GM12878 (cell line): ENCODE measurements at regions not wholly inside any gene's neighbourhood (a gene's known extent, or its start where the extent isn't known, plus 50 kb on each side); places are given as distances from the start of the nearest gene placed in this dataset.

Source experiments
- ATAC-seq: fragments of 200-7000 bp; cut with Tn5 transposase; 3 replicates; pipeline ENCODE4 v1.9.1; 2020; ENCODE audit warnings: mild to moderate bottlenecking, moderate library complexity
- BruUV-seq: library from RNA; stranded (reverse); fragments of 400-500 nt; replicated peaks from 2 replicates; lab custom pipeline; 2021; lab: Mats Ljungman, UMichigan
- CTCF ChIA-PET: fragments of 300-600 bp; sonication (Branson Sonifier 250); formaldehyde crosslinking; extraction: SDS; loops from one replicate; lab custom pipeline; 2021; ENCODE audit warnings: inconsistent platforms; lab: Yijun Ruan, JAX
- POLR2A ChIA-PET: fragments of 350-600 bp; formaldehyde crosslinking; extraction: SDS; loops from one replicate; lab custom pipeline; 2021; ENCODE audit warnings: inconsistent platforms; lab: Charles Lee
- RAD21 ChIA-PET: fragments of 300-600 bp; sonication (Branson Sonifier 250); formaldehyde crosslinking; loops from one replicate; lab custom pipeline; 2023; ENCODE audit warnings: antibody characterized with exemption; ENCODE audit not compliant: unreplicated experiment; lab: Charles Lee
- SMC1A ChIA-PET: fragments of 300-600 bp; sonication (Branson Sonifier 250); formaldehyde crosslinking; loops from one replicate; lab custom pipeline; 2023; ENCODE audit not compliant: unreplicated experiment, uncharacterized antibody; lab: Charles Lee
- DNase-seq: peaks from one replicate; pipeline ENCODE4 v3.0.0-alpha.2; 2011; ENCODE audit warnings: low read depth, low spot score
- FAIRE-seq: peaks from 3 replicates; lab custom pipeline; 2011; peaks lifted over from hg19 to GRCh38; lab: Jason Lieb, UNC
- H2AFZ ChIP-seq: 2 replicates; pipeline ENCODE4 v1.6.0; 2011; ENCODE audit warnings: low read depth, low read length, control low read depth; ENCODE audit not compliant: control insufficient read depth
- H3K27ac ChIP-seq: 2 replicates; pipeline ENCODE4 v1.5.1; 2011; ENCODE audit warnings: control low read depth; ENCODE audit not compliant: control insufficient read depth, insufficient read depth
- H3K27me3 ChIP-seq, 2 experiments: replicated peaks in 1 of 2; 2 replicates each; pipeline versions ENCODE4 v1.6.0 to v1.6.1; 2011; ENCODE audit warnings: low read length in 1 of 2; ENCODE audit not compliant: control insufficient read depth in 2 of 2, insufficient read depth in 2 of 2
- H3K36me3 ChIP-seq, 2 experiments: 2 replicates each; pipeline ENCODE4 v1.5.1; 2011; ENCODE audit warnings: low read length in 1 of 2; ENCODE audit not compliant: control insufficient read depth in 2 of 2, insufficient read depth in 2 of 2
- H3K4me1 ChIP-seq: 2 replicates; pipeline ENCODE4 v1.6.1; 2011; ENCODE audit warnings: mild to moderate bottlenecking, low read length, moderate library complexity, mixed read lengths; ENCODE audit not compliant: control insufficient read depth, insufficient read depth
- H3K4me2 ChIP-seq: 2 replicates; pipeline ENCODE4 v1.6.0; 2011; ENCODE audit warnings: control low read depth; ENCODE audit not compliant: control insufficient read depth, insufficient read depth
- H3K4me3 ChIP-seq: fragments of 200-600 bp; sonication (generic); 2 replicates; pipeline ENCODE4 v1.5.1; 2016
- H3K79me2 ChIP-seq: 2 replicates; pipeline ENCODE4 v1.6.0; 2011; ENCODE audit warnings: low read length; ENCODE audit not compliant: control insufficient read depth, insufficient read depth
- H3K9ac ChIP-seq: 2 replicates; pipeline ENCODE4 v1.8.0; 2011; ENCODE audit warnings: low read length, control low read depth, mixed read lengths; ENCODE audit not compliant: control insufficient read depth, insufficient read depth
- H3K9me3 ChIP-seq: replicated peaks from 3 replicates; pipeline ENCODE4 v1.5.1; 2011; ENCODE audit warnings: mild to moderate bottlenecking, low read length; ENCODE audit not compliant: control insufficient read depth, insufficient read depth
- H4K20me1 ChIP-seq: 2 replicates; pipeline ENCODE4 v1.6.0; 2011; ENCODE audit not compliant: control insufficient read depth, insufficient read depth
- BRCA1 ChIP-seq: IDR thresholded peaks from 2 replicates; pipeline ENCODE4 v1.6.1; 2011; ENCODE audit warnings: low read depth, low read length, improper control_type of control experiment
- CBX3 ChIP-seq: fragments of 200-600 bp; sonication (generic); IDR thresholded peaks from 2 replicates; pipeline ENCODE4 v1.6.1; 2016; ENCODE audit warnings: low read depth, borderline replicate concordance
- CHD1 ChIP-seq: IDR thresholded peaks from 2 replicates; pipeline ENCODE4 v1.6.1; 2012; ENCODE audit warnings: low read depth, low read length, improper control_type of control experiment
- IKZF1 ChIP-seq: fragments of 450-650 bp; conservative IDR thresholded peaks from 2 replicates; pipeline ENCODE4 v1.6.1; 2017; ENCODE audit warnings: antibody characterized with exemption, mild to moderate bottlenecking
- JUNB ChIP-seq: IDR thresholded peaks from 2 replicates; pipeline ENCODE4 v1.6.1; 2016; ENCODE audit warnings: antibody characterized with exemption, mild to moderate bottlenecking
- NBN ChIP-seq: fragments of 450-650 bp; IDR thresholded peaks from 2 replicates; pipeline ENCODE4 v1.6.1; 2016
- PML ChIP-seq: IDR thresholded peaks from 2 replicates; pipeline ENCODE4 v1.6.1; 2012; ENCODE audit warnings: low read length, inconsistent platforms
- PRDM15 ChIP-seq: fragments of 450-650 bp; formaldehyde crosslinking; IDR thresholded peaks from 2 replicates; pipeline ENCODE4 v1.4.0; 2020; ENCODE audit warnings: mild to moderate bottlenecking, moderate library complexity
- STAT1 ChIP-seq: fragments of 450-650 bp; conservative IDR thresholded peaks from 2 replicates; pipeline ENCODE4 v1.6.1; 2014; ENCODE audit warnings: antibody characterized with exemption, mild to moderate bottlenecking
- STAT3 ChIP-seq: IDR thresholded peaks from 2 replicates; pipeline ENCODE4 v1.6.1; 2011; ENCODE audit warnings: low read depth, low read length, improper control_type of control experiment
- TCF12 ChIP-seq: IDR thresholded peaks from 2 replicates; pipeline ENCODE4 v1.6.1; 2011; ENCODE audit warnings: low read depth, mild to moderate bottlenecking, low read length
- TCF3 ChIP-seq: IDR thresholded peaks from 2 replicates; pipeline ENCODE4 v1.6.1; 2012; ENCODE audit warnings: low read depth, mild to moderate bottlenecking, low read length, borderline replicate concordance; ENCODE audit not compliant: insufficient read depth
- YY1 ChIP-seq: IDR thresholded peaks from 2 replicates; pipeline ENCODE4 v1.6.1; 2011; ENCODE audit warnings: low read depth, mild to moderate bottlenecking, low read length
- ZBED1 ChIP-seq: IDR thresholded peaks from 2 replicates; pipeline ENCODE4 v1.6.1; 2016; ENCODE audit warnings: borderline replicate concordance
- ZNF207 ChIP-seq: fragments of 450-650 bp; IDR thresholded peaks from 2 replicates; pipeline ENCODE4 v1.6.1; 2014; ENCODE audit warnings: antibody characterized with exemption, mild to moderate bottlenecking, borderline replicate concordance
- ZNF274 ChIP-seq: IDR thresholded peaks from one replicate; pipeline ENCODE4 v1.8.0; 2011; ENCODE audit not compliant: insufficient read length, insufficient read depth
- WGBS: methylation state at CpG from one replicate; pipeline ENCODE4 v1.1.6; 2016; ENCODE audit warnings: low lambda C conversion rate; ENCODE audit not compliant: insufficient replicate concordance, insufficient coverage; ENCODE audit errors: missing lambda C conversion rate; 5-methylcytosine and 5-hydroxymethylcytosine counted together
- in situ Hi-C: fragments of 300-500 bp; cut with MboI; formaldehyde crosslinking; loops from 9 replicates; pipeline ENCODE4 v1.14.3; 2018; ENCODE audit warnings: mixed read lengths
- intact Hi-C: fragments of 100-400 bp; cut with micrococcal nuclease; formaldehyde crosslinking; loops from one replicate; pipeline ENCODE4 v1.14.2; 2022; ENCODE audit not compliant: unreplicated experiment
- TF ChIP-seq, protein P1 (sequence below): IDR thresholded peaks from 2 replicates; pipeline ENCODE4 v1.6.1; 2012; ENCODE audit warnings: low read length, inconsistent platforms

DNA sequence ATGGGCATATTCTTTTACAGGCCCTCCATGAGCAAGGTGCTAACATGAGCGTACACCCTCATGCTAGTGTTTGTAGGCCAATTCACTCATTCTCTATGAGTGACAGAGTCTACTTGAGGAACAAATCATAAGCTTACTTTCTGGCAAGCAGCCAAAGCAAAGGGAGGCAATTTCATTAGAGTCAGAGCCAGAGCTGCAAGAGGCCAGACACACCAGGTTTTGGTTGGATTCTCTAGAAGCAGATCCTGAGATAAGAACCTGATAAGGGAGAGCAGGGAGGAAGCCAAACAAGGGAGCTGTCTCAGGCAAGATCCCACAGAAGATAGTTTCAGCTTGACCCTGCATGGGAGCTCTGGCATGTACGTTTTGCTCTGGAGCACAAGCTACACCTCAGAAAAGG, 214.1 kb upstream of the CTNNB1 start:
- intact Hi-C loops (no loop called here), in situ Hi-C loops (no loop called here)
- no peaks in the 10 kb centered on the region for H3K36me3 ChIP-seq
- no peak overlapping the region for H3K27ac ChIP-seq
- no peak overlapping the region for H3K4me3 ChIP-seq
- CTCF ChIA-PET, result interaction anchor here (0.7 to 1.3 kb wide), 2 partner anchors 15 to 395 kb away, joined by 3 read pairs; no protein-coding TSS in a partner anchor
- H3K79me2 ChIP-seq, result no peaks in the 10 kb centered on the region
- no peak overlapping the region for H3K9ac ChIP-seq
- 0% methylated on average over 2 of the region's 2 CpGs for WGBS
- no peak overlapping the region for H2AFZ ChIP-seq
- no peaks in the 10 kb centered on the region for H4K20me1 ChIP-seq
- H3K4me1 ChIP-seq, result no peaks in the 10 kb centered on the region
- POLR2A ChIA-PET, result interaction anchor here (0.6 kb wide), 1 partner anchor 172 kb away, joined by 6 read pairs; no protein-coding TSS in a partner anchor
- H3K4me2 ChIP-seq, result no peak overlapping the region
- no peaks in the 10 kb centered on the region for H3K9me3 ChIP-seq
- TF ChIP-seq IKZF1 (no peak), STAT3 (no peak), ZBED1 (no peak), YY1 (no peak), CBX3 (no peak), ZNF207 (no peak), TCF12 (no peak), STAT1 (no peak), JUNB (no peak), PML (no peak), NBN (no peak), TCF3 (no peak), CHD1 (no peak), ZNF274 (no peak), PRDM15 (CRISPR knock-in tag) (no peak), BRCA1 (no peak)
- TF ChIP-seq, protein P1, sequence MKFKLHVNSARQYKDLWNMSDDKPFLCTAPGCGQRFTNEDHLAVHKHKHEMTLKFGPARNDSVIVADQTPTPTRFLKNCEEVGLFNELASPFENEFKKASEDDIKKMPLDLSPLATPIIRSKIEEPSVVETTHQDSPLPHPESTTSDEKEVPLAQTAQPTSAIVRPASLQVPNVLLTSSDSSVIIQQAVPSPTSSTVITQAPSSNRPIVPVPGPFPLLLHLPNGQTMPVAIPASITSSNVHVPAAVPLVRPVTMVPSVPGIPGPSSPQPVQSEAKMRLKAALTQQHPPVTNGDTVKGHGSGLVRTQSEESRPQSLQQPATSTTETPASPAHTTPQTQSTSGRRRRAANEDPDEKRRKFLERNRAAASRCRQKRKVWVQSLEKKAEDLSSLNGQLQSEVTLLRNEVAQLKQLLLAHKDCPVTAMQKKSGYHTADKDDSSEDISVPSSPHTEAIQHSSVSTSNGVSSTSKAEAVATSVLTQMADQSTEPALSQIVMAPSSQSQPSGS, result no peak
- ATAC-seq (no peak), DNase-seq (no peak), FAIRE-seq (no peak)
- SMC1A ChIA-PET, result interaction anchor here (0.9 kb wide), 1 partner anchor 73 kb away, joined by 3 read pairs; no protein-coding TSS in a partner anchor
- BruUV-seq, result no TSS peak
- RAD21 ChIA-PET, result interaction anchor here (1.5 kb wide), 1 partner anchor 13 kb away, joined by 4 read pairs; no protein-coding TSS in a partner anchor
- H3K27me3 ChIP-seq, result no peaks in the 10 kb centered on the region
